HUES48 (cell line): ENCODE measurements at regions not wholly inside any gene's neighbourhood (a gene's known extent, or its start where the extent isn't known, plus 50 kb on each side); places are given as distances from the start of the nearest gene placed in this dataset.

Experiments used
- H3K27ac ChIP-seq: one replicate; pipeline ENCODE4 v1.7.0; 2013; ENCODE audit warnings: low read depth, low read length, inconsistent platforms
- H3K27me3 ChIP-seq: 2 replicates; pipeline ENCODE4 v1.6.1; 2013; ENCODE audit warnings: mild to moderate bottlenecking, low read length; ENCODE audit not compliant: control insufficient read depth, insufficient read depth
- H3K36me3 ChIP-seq: 2 replicates; pipeline ENCODE4 v1.6.1; 2013; ENCODE audit warnings: low read length; ENCODE audit not compliant: control insufficient read depth, insufficient read depth
- H3K4me1 ChIP-seq: 2 replicates; pipeline ENCODE4 v1.6.1; 2013; ENCODE audit warnings: mild to moderate bottlenecking, low read length; ENCODE audit not compliant: control insufficient read depth, insufficient read depth
- H3K4me3 ChIP-seq: 2 replicates; pipeline ENCODE4 v1.5.1; 2013; ENCODE audit warnings: mild to moderate bottlenecking, low read depth, low read length
- H3K9ac ChIP-seq: 2 replicates; pipeline ENCODE4 v1.6.1; 2013; ENCODE audit warnings: mild to moderate bottlenecking, low read depth, low read length, moderate library complexity
- H3K9me3 ChIP-seq: 2 replicates; pipeline ENCODE4 v1.6.1; 2013; ENCODE audit warnings: low read length; ENCODE audit not compliant: control insufficient read depth, insufficient read depth

GRCh38 chr2:160680294-160680693 is 186.7 kb upstream of the RBMS1 start:
- Histone ChIP-seq H3K4me3 (no peak overlapping the region), H3K27ac (no peak overlapping the region), H3K36me3 (no peaks in the 10 kb centered on the region), H3K9ac (no peak overlapping the region), H3K27me3 (no peaks in the 10 kb centered on the region), H3K4me1 (no peaks in the 10 kb centered on the region), H3K9me3 (no peaks in the 10 kb centered on the region)

GRCh38 chr2:160680974-160681373 is 187.4 kb upstream of the RBMS1 start:
- Histone ChIP-seq H3K4me3 (no peak overlapping the region), H3K27me3 (no peaks in the 10 kb centered on the region), H3K4me1 (no peaks in the 10 kb centered on the region), H3K9ac (no peak overlapping the region), H3K9me3 (no peaks in the 10 kb centered on the region), H3K36me3 (no peaks in the 10 kb centered on the region), H3K27ac (no peak overlapping the region)

- no peaks in the 10 kb centered on the region for H3K36me3 ChIP-seq
- H3K27me3 ChIP-seq, result no peaks in the 10 kb centered on the region
- no peak overlapping the region for H3K9ac ChIP-seq
- no peak overlapping the region for H3K4me3 ChIP-seq
- no peaks in the 10 kb centered on the region for H3K4me1 ChIP-seq
- H3K27ac ChIP-seq, result no peak overlapping the region
- no peaks in the 10 kb centered on the region for H3K9me3 ChIP-seq
These were observed 189.6 kb upstream of the RBMS1 start for GRCh38 chr2:160683206-160683605.

- H3K9ac ChIP-seq, result no peak overlapping the region
- H3K27me3 ChIP-seq, result no peaks in the 10 kb centered on the region
- H3K4me3 ChIP-seq, result no peak overlapping the region
- H3K9me3 ChIP-seq, result no peaks in the 10 kb centered on the region
- H3K4me1 ChIP-seq, result no peaks in the 10 kb centered on the region
- H3K36me3 ChIP-seq, result no peaks in the 10 kb centered on the region
- no peak overlapping the region for H3K27ac ChIP-seq
These were observed 194.0 kb upstream of the RBMS1 start for GRCh38 chr2:160687629-160688028.

GRCh38 chr2:160689441-160689840 is 195.8 kb upstream of the RBMS1 start:
- Histone ChIP-seq H3K4me1 (no peaks in the 10 kb centered on the region), H3K4me3 (no peak overlapping the region), H3K27me3 (no peaks in the 10 kb centered on the region), H3K9ac (no peak overlapping the region), H3K36me3 (no peaks in the 10 kb centered on the region), H3K9me3 (no peaks in the 10 kb centered on the region), H3K27ac (no peak overlapping the region)

GRCh38 chr2:160694221-160694620 is 200.6 kb upstream of the RBMS1 start:
- H3K27me3 ChIP-seq, result no peaks in the 10 kb centered on the region
- H3K4me1 ChIP-seq, result no peaks in the 10 kb centered on the region
- H3K9ac ChIP-seq, result no peak overlapping the region
- H3K36me3 ChIP-seq, result no peaks in the 10 kb centered on the region
- H3K4me3 ChIP-seq, result no peak overlapping the region
- H3K9me3 ChIP-seq, result no peaks in the 10 kb centered on the region
- no peak overlapping the region for H3K27ac ChIP-seq

GRCh38 chr2:160694631-160695030 is 201.0 kb upstream of the RBMS1 start:
- Histone ChIP-seq H3K27ac (no peak overlapping the region), H3K9me3 (no peaks in the 10 kb centered on the region), H3K36me3 (no peaks in the 10 kb centered on the region), H3K4me1 (no peaks in the 10 kb centered on the region), H3K9ac (no peak overlapping the region), H3K27me3 (no peaks in the 10 kb centered on the region), H3K4me3 (no peak overlapping the region)

GRCh38 chr2:160695402-160696086 is 201.9 kb upstream of the RBMS1 start:
- no peaks in the 10 kb centered on the region for H3K27me3 ChIP-seq
- H3K4me3 ChIP-seq, result no peak overlapping the region
- no peak overlapping the region for H3K9ac ChIP-seq
- H3K36me3 ChIP-seq, result no peaks in the 10 kb centered on the region
- H3K4me1 ChIP-seq, result no peaks in the 10 kb centered on the region
- H3K27ac ChIP-seq, result no peak overlapping the region
- H3K9me3 ChIP-seq, result no peaks in the 10 kb centered on the region

- no peaks in the 10 kb centered on the region for H3K36me3 ChIP-seq
- no peak overlapping the region for H3K27ac ChIP-seq
- no peaks in the 10 kb centered on the region for H3K4me1 ChIP-seq
- no peaks in the 10 kb centered on the region for H3K27me3 ChIP-seq
- no peaks in the 10 kb centered on the region for H3K9me3 ChIP-seq
- H3K4me3 ChIP-seq, result no peak overlapping the region
- no peak overlapping the region for H3K9ac ChIP-seq
These were observed 202.5 kb upstream of the RBMS1 start for GRCh38 chr2:160696087-160696452.

GRCh38 chr2:160697817-160698216 is 204.2 kb upstream of the RBMS1 start:
- Histone ChIP-seq H3K9me3 (no peaks in the 10 kb centered on the region), H3K4me3 (no peak overlapping the region), H3K36me3 (no peaks in the 10 kb centered on the region), H3K27me3 (no peaks in the 10 kb centered on the region), H3K27ac (no peak overlapping the region), H3K4me1 (no peaks in the 10 kb centered on the region), H3K9ac (no peak overlapping the region)

GRCh38 chr2:160700021-160700814 is 206.6 kb upstream of the RBMS1 start:
- Histone ChIP-seq H3K27ac (no peak overlapping the region), H3K36me3 (no peaks in the 10 kb centered on the region), H3K27me3 (no peaks in the 10 kb centered on the region), H3K4me3 (no peak overlapping the region), H3K4me1 (peaks cover 12% of the 10 kb centered on the region), H3K9me3 (no peaks in the 10 kb centered on the region), H3K9ac (no peak overlapping the region)
